A549 (cell line): ENCODE measurements at regions not wholly inside any gene's neighbourhood (a gene's known extent, or its start where the extent isn't known, plus 50 kb on each side); places are given as distances from the start of the nearest gene placed in this dataset.

ENCODE experiments used
- ATAC-seq, 2 experiments: fragments of 200-7000 bp in 1 of 2; fragments of >200 bp in 1 of 2; cut with Nextera tagmentation in 1 of 2; cut with Tn5 transposase in 1 of 2; 3 replicates each; pipeline versions ENCODE4 v1.8.0 to v1.9.1; 2018 to 2020; ENCODE audit warnings: mild to moderate bottlenecking in 1 of 2, moderate library complexity in 1 of 2
- CTCF ChIA-PET: fragments of 300-600 bp; sonication (Branson Sonifier 250); formaldehyde crosslinking; extraction: SDS; loops from one replicate; lab custom pipeline; 2021; ENCODE audit warnings: antibody characterized with exemption, inconsistent platforms; lab: Yijun Ruan, JAX
- POLR2A ChIA-PET: fragments of 350-600 bp; formaldehyde crosslinking; extraction: SDS; loops from one replicate; lab custom pipeline; 2021; ENCODE audit warnings: antibody characterized with exemption, inconsistent platforms; lab: Yijun Ruan, JAX
- DNase-seq, 2 experiments: peaks; one replicate each; pipeline versions ENCODE4 v3.0.0 to v3.0.0-alpha.2; 2011 to 2016; ENCODE audit warnings: low read depth in 1 of 2, low spot score in 1 of 2
- FAIRE-seq: peaks from 2 replicates; lab custom pipeline; 2011; peaks lifted over from hg19 to GRCh38; lab: Jason Lieb, UNC
- H3K27ac ChIP-seq, 2 experiments: fragments of >200 bp; sonication (Bioruptor Twin); formaldehyde crosslinking; 3 replicates each; pipeline ENCODE4 v1.5.1; 2016 to 2017
- H3K4me1 ChIP-seq: fragments of >200 bp; sonication (Bioruptor Twin); formaldehyde crosslinking; 3 replicates; pipeline ENCODE4 v1.6.1; 2016
- H3K4me2 ChIP-seq: fragments of >200 bp; sonication (Bioruptor Twin); formaldehyde crosslinking; 3 replicates; pipeline ENCODE4 v1.6.1; 2016
- H3K4me3 ChIP-seq: fragments of >200 bp; sonication (Bioruptor Twin); formaldehyde crosslinking; 3 replicates; pipeline ENCODE4 v1.5.1; 2016
- H3K9me3 ChIP-seq: fragments of >200 bp; sonication (Bioruptor Twin); formaldehyde crosslinking; 3 replicates; pipeline ENCODE4 v1.6.1; 2016
- BCL3 ChIP-seq: fragments of >200 bp; sonication (Bioruptor Twin); formaldehyde crosslinking; IDR thresholded peaks from 3 replicates; pipeline ENCODE4 v1.6.1; 2016
- CBX2 ChIP-seq: fragments of 200-600 bp; sonication (generic); IDR thresholded peaks from 2 replicates; pipeline ENCODE4 v1.6.1; 2016; ENCODE audit warnings: low read depth, mild to moderate bottlenecking, borderline replicate concordance
- CHD4 ChIP-seq: fragments of 200-600 bp; sonication (generic); IDR thresholded peaks from 2 replicates; pipeline ENCODE4 v1.6.1; 2016; ENCODE audit warnings: antibody characterized with exemption, mild to moderate bottlenecking, borderline replicate concordance
- E2F6 ChIP-seq: IDR thresholded peaks from 2 replicates; pipeline ENCODE4 v1.6.1; 2012; ENCODE audit warnings: low read depth, borderline replicate concordance
- EHMT2 ChIP-seq: fragments of 200-600 bp; sonication (generic); IDR thresholded peaks from 2 replicates; pipeline ENCODE4 v1.6.1; 2016; ENCODE audit warnings: antibody characterized with exemption, low read depth, mild to moderate bottlenecking, moderate library complexity
- ESRRA ChIP-seq: fragments of 150-350 bp; IDR thresholded peaks from 2 replicates; pipeline ENCODE4 v1.6.1; 2014; ENCODE audit warnings: mild to moderate bottlenecking, low read length, borderline replicate concordance
- FOXS1 ChIP-seq: fragments of 250-450 bp; sonication (Bioruptor Pico); IDR thresholded peaks from 2 replicates; pipeline ENCODE4 v1.5.0; 2020; ENCODE audit warnings: mild to moderate bottlenecking, moderate library complexity
- HOXB5 ChIP-seq: fragments of 250-450 bp; sonication (Bioruptor Pico); IDR thresholded peaks from 2 replicates; pipeline ENCODE4 v1.5.0; 2020; ENCODE audit warnings: mild to moderate bottlenecking, moderate library complexity
- MAFK ChIP-seq: fragments of 450-650 bp; IDR thresholded peaks from 2 replicates; pipeline ENCODE4 v1.6.1; 2014; ENCODE audit not compliant: partially characterized antibody
- SREBF2 ChIP-seq: fragments of 450-650 bp; IDR thresholded peaks from 2 replicates; pipeline ENCODE4 v1.6.1; 2014; ENCODE audit warnings: mild to moderate bottlenecking, moderate library complexity
- TFCP2L1 ChIP-seq: fragments of 250-450 bp; sonication (Bioruptor Pico); IDR thresholded peaks from 2 replicates; pipeline ENCODE4 v1.5.0; 2021; ENCODE audit warnings: mild to moderate bottlenecking
- WGBS: methylation state at CpG from one replicate; pipeline ENCODE4 v1.1.6; 2017; ENCODE audit errors: missing lambda C conversion rate; 5-methylcytosine and 5-hydroxymethylcytosine counted together
- TF ChIP-seq, protein P1 (sequence below): fragments of >200 bp; sonication (Bioruptor Twin); formaldehyde crosslinking; IDR thresholded peaks from 2 replicates; pipeline ENCODE4 v1.6.1; 2016
- TF ChIP-seq, protein P2 (sequence below): fragments of >200 bp; sonication (Bioruptor Twin); formaldehyde crosslinking; IDR thresholded peaks from 3 replicates; pipeline ENCODE4 v1.5.1; 2016

DNA sequence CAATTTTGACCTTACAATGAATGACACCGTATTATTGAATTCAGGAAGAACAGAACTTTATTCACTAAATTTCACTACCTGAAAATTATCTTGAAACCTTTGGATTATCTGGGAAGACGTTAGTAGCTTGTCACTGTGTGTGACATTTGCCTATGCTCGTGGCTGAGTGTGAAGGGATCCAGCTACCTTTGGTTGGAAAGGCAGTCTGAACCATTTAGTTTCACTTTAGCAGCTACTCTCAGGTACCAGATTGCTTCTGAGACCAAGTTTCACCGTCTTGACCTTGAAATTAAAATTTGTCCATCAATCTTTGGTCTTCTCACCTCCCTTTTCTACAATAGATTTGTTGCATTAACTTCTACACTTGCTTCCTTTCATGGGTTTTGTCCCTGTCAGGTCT lies 637.5 kb downstream of the MBD2 start:
- ATAC-seq (no peak), FAIRE-seq (no peak), DNase-seq (no peak)
- no peaks in the 10 kb centered on the region for H3K9me3 ChIP-seq
- ChIA-PET CTCF (no interaction called here), POLR2A (no interaction called here)
- WGBS = 6% methylated on average over 4 of the region's 4 CpGs
- H3K4me3 ChIP-seq = no peak overlapping the region
- TF ChIP-seq ESRRA = no peak
- TF ChIP-seq TFCP2L1 (CRISPR knock-in tag) = no peak
- no peak for TF ChIP-seq SREBF2
- no peak for TF ChIP-seq EHMT2
- TF ChIP-seq HOXB5 (CRISPR knock-in tag) = no peak
- TF ChIP-seq CHD4 = no peak
- no peak for TF ChIP-seq MAFK
- no peak for TF ChIP-seq CBX2
- TF ChIP-seq, protein P1, sequence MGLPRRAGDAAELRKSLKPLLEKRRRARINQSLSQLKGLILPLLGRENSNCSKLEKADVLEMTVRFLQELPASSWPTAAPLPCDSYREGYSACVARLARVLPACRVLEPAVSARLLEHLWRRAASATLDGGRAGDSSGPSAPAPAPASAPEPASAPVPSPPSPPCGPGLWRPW = no peak
- TF ChIP-seq FOXS1 (CRISPR knock-in tag) = no peak
- TF ChIP-seq BCL3 = no peak
- TF ChIP-seq E2F6 = no peak
- TF ChIP-seq, protein P2, sequence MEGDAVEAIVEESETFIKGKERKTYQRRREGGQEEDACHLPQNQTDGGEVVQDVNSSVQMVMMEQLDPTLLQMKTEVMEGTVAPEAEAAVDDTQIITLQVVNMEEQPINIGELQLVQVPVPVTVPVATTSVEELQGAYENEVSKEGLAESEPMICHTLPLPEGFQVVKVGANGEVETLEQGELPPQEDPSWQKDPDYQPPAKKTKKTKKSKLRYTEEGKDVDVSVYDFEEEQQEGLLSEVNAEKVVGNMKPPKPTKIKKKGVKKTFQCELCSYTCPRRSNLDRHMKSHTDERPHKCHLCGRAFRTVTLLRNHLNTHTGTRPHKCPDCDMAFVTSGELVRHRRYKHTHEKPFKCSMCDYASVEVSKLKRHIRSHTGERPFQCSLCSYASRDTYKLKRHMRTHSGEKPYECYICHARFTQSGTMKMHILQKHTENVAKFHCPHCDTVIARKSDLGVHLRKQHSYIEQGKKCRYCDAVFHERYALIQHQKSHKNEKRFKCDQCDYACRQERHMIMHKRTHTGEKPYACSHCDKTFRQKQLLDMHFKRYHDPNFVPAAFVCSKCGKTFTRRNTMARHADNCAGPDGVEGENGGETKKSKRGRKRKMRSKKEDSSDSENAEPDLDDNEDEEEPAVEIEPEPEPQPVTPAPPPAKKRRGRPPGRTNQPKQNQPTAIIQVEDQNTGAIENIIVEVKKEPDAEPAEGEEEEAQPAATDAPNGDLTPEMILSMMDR = no peak
- no peaks in the 10 kb centered on the region for H3K4me1 ChIP-seq
- no peak overlapping the region for H3K4me2 ChIP-seq
- no peak overlapping the region for H3K27ac ChIP-seq
